GM12878 (cell line): ENCODE measurements at regions not wholly inside any gene's neighbourhood (a gene's known extent, or its start where the extent isn't known, plus 50 kb on each side); places are given as distances from the start of the nearest gene placed in this dataset.

Source experiments
- CEBPB ChIP-seq, 2 experiments: fragments of 150-350 bp in 1 of 2; IDR thresholded peaks; 2 replicates each; pipeline ENCODE4 v1.6.1; 2012 to 2014; ENCODE audit warnings: low read depth in 2 of 2, low read length in 2 of 2, borderline replicate concordance in 1 of 2, inconsistent platforms in 1 of 2
- ETV6 ChIP-seq, 2 experiments: fragments of 450-650 bp in 1 of 2; IDR thresholded peaks in 1 of 2; conservative IDR thresholded peaks in 1 of 2; 2 replicates each; pipeline ENCODE4 v1.6.1; 2014; ENCODE audit warnings: antibody characterized with exemption in 1 of 2, borderline replicate concordance in 1 of 2, low read depth in 1 of 2, mild to moderate bottlenecking in 1 of 2, moderate library complexity in 1 of 2
- HCFC1 ChIP-seq: fragments of 150-350 bp; IDR thresholded peaks from 2 replicates; pipeline ENCODE4 v1.6.1; 2014; ENCODE audit warnings: low read length
- ZNF217 ChIP-seq: fragments of 450-650 bp; IDR thresholded peaks from 2 replicates; pipeline ENCODE4 v1.6.1; 2017; ENCODE audit warnings: antibody characterized with exemption, mild to moderate bottlenecking

GRCh38 chr14:82621881-82622450, 1088.3 kb upstream of the SEL1L start:
- TF ChIP-seq ETV6 (conservative IDR thresholded peaks at IDR 0.05 in 1 of 2, IDR thresholded peaks at IDR 0.05 in 1 of 2; ENCODE audit: borderline replicate concordance in 1 of 2, low read depth in 1 of 2) = no peak
- TF ChIP-seq HCFC1 = no peak
- TF ChIP-seq CEBPB (IDR thresholded peaks at IDR 0.05; ENCODE audit: borderline replicate concordance in 1 of 2, low read depth in 2 of 2, low read length in 2 of 2) = no peak
- TF ChIP-seq ZNF217 = no peak
